GM19025 (cell line): ENCODE measurements at regions not wholly inside any gene's neighbourhood (a gene's known extent, or its start where the extent isn't known, plus 50 kb on each side); places are given as distances from the start of the nearest gene placed in this dataset.

Source experiments
- ATAC-seq: cut with Tn5 transposase; IDR thresholded peaks from one replicate; pipeline ENCODE4 v1.9.1; 2021; ENCODE audit warnings: mild to moderate bottlenecking, low read depth, moderate library complexity; ENCODE audit not compliant: unreplicated experiment

- no peak for ATAC-seq
These were observed 175.3 kb upstream of the STT3B start for GRCh38 chr3:31357451-31357850.

- ATAC-seq, result no peak
These were observed 174.2 kb upstream of the STT3B start for GRCh38 chr3:31358473-31359070.

DNA sequence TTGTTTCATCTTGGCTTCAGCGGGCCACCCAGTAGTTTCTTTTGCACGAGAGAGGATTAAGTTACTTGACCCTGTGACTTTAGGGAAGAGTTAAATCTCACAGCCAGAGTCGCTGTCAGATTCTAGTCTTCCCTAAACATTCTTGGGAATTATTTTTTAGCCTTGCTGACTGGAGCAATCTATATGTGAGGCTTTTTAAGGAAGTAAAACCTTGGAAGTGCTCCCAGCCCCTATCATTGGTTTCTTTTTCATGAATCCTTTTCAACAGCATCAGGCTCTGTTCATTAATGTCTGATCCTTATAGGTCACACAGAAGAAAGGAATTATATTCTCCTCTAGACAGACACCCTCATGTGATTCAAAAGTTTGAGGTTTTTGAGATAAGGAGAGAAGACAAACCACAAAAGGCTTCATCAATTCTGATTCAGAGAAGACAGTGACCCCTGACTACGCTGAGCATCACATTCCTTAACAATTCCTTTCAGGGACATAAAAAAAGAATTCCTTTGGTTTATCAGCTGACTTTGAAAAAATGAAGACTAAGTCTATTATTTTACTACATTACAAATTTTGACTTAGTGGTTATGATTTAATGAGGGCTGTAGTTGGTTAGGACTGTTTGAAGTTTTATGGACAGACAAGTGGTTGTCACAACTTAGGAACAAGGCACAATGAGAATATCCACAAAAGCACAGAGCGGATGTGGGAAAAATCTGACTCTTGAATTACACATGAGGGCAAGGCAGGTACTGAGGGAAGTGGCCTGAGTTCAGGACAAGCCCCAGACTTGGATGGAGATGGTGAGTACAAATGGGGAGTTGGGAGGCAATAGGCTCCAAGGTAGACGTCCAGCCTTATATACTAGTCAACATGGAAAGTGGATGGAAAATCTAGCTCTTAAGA, 171.1 kb upstream of the STT3B start:
- ATAC-seq, result no peak

DNA sequence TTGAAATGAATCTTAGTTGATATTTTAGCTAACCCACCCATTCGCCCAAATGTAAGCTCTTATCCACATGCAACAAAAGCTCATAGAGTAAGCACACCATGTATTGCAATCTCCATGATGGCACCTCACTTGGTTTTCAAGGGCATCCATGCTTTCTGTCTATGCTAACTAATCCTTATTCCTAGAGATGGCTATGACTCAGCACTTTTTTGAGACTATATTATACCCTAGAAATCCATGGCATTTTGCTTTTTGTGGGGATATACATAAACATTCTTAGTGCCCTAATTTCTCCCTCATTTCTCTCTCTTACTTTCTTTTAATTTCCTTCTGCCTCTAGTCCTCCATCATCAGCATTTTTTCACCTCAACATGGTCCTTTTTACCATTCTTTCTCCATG, 168.5 kb upstream of the STT3B start:
- ATAC-seq, result no peak

- ATAC-seq, result no peak
These were observed 168.0 kb upstream of the STT3B start for GRCh38 chr3:31364711-31365110.

GRCh38 chr3:31367518-31367917, 165.2 kb upstream of the STT3B start:
- no peak for ATAC-seq

DNA sequence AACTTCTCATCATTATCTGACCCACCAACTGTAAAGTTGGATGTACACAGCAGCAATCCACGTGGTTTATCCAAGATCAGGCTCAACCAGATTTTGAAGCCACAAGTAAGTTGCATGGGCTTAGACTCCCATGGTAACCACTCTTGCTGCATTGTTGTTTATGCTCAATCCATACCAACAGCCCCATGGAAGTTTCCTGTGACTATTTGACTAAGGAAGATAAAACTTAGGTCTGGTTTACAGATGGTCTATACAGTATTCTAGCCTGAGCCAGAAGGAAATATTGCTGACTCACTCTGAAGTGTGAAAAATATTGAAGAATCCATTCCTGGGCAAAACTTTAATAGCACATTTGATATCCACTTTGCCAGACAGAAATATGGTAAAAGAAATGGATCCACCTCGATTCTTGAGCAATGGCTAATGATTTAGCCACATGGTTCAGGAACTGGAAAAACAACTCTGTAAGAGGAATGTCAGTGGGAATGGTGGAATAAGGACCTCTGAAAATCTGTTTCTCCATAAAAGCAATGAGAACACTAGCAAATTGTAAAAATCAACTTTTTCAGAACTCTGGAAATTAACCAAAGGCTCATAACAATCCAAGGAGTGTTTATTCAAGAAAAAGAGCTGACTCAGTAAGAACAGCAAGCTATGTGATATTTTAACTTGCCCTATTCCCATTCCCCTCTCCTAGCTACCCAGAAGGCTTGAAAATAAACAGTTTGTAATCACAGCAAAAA, 162.9 kb upstream of the STT3B start:
- ATAC-seq, result no peak

DNA sequence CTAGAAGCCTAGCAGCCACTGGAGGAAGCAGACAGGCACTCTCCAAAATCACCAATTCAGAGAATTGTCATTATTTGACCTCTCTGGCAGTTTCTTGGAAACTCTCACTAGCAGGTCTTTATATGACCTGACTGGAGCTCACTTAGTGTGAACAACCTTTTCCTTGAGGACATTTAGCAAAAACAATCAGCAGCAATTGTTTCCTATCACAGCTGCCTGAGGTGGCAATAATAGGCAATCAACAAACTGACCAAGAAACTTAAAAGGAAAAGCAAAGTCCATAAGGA, 162.4 kb upstream of the STT3B start:
- ATAC-seq, result no peak

GRCh38 chr3:31370681-31371080, 162.0 kb upstream of the STT3B start:
- no peak for ATAC-seq

DNA sequence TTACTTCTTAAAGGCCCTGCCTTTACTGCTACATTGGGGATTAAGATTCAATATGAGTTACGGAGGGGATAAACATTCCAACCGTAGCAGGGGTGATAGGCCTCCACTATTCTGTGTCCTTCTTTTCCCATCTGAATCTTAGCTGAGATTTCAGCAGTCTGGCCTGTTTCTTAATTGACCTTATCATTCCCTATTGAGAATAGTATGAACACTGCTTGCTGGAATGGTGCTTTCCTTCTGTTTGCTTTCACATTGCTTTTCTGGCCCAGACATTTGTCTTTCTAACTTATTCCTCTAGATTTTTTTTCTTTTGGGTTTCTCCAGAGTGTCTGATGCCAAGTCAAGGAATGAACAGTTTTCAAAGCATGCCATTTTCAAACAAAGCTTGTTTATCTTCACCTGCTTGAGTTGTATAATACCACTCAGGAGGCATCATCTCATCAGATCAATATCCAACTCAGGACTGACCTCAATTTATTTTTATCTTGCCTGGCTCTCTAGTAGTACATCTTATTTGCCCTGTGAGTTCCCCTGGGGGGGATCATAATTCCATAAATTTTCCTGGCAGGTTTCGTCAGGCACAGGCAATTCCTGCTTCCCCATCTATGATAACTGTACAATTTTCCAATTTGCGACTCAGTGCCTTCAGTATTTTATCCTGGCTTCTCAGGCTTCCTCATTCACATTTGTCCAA, 161.1 kb upstream of the STT3B start:
- ATAC-seq, result no peak

- no peak for ATAC-seq
These were observed 159.0 kb upstream of the STT3B start for GRCh38 chr3:31373681-31374080.

- ATAC-seq, result no peak
These were observed 155.6 kb upstream of the STT3B start for GRCh38 chr3:31377045-31377642.

DNA sequence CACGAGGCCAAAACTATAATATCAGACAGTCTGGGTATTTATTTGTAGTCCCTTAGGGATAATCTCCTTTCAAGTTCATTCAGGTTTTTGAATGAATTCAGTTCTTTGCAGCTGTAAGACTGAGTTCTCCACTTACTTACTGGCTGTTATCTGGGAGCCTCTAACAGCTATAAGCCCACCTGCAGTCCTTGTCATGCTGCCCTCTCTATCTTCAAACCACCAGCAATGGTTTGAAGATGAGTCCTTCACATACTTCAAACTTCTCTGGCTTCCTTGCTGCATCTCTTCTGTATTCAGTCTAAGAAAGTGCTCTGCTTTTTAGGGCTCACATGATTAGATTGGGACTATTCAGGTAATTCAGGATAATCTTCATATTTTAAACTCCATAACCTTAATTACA, 154.5 kb upstream of the STT3B start:
- no peak for ATAC-seq

GRCh38 chr3:31379598-31379997, 153.1 kb upstream of the STT3B start:
- no peak for ATAC-seq

DNA sequence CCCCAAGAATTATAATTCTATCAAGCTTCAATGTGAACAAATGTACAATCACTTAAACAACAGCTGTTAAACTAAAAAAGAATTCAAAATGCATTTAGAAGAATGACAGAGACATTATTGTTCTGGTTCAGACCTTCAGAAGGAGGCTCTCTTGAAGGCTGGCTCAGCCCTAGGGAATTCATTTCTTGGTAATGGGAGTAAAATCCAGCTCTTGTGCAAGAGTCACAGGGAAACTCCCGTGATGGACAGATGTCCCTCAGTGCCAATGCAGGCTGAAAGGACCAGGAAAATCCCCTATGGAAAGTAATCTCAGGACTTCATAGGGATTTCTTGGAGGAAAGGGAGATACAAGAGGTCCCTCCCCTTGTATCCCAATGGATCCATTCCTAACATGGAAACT, 149.9 kb upstream of the STT3B start:
- no peak for ATAC-seq

DNA sequence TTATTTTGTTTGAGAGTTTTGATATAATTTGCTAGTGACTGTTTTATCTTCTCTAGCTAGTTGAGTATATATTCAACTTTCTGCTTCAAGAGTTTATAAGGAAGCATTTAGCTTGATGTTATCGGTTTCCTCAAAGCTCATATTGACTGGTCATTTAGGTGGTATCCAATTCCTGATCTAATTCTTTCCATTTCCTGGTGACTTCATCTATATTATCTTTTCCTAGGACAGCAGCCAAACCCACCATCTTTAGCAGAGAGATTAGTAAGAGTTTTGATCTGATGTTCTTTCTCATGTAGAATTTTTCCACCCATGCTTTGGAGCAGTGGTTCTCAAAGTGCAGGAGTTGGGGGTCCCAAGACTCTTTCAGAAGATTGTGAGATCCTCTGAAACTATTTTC, 148.6 kb upstream of the STT3B start:
- ATAC-seq, result no peak

DNA sequence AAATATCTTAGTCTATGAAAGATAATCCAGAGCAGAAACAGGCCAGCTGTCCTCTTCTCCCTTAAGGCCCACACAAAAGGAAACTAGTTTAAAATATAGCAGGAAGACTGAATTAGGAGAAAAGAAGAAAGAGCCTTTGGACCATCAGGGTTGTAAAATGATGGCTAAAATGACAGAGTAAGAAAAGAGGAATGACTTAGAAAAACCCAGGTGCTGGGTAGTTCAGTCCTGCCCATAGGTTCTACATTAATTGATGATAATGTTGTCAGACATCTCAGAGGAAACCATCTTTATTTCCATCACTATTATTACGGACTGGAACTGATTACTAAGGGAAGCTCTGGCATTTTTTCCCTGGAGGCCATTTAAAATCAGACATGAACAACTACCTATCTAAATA, 142.8 kb upstream of the STT3B start:
- no peak for ATAC-seq

DNA sequence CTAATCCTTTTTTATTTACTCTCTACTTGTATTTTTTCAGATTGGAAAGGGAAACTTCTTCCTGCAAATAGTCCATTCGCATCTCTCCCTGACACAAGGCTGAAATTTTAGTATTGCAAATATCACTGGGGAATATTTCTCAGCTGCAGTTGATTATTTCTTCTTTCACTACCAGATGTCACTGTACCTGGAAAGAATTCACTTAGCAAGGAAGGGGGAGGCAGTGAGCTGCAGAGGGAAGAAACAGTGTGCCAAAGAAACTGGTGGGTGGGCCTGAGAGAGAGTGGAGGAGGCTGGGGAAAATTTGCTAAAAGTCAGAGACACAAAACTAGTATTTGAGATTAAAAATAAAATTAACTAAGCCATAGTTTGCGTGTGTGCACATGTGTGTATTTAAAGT, 142.3 kb upstream of the STT3B start:
- no peak for ATAC-seq

GRCh38 chr3:31391150-31391549, 141.6 kb upstream of the STT3B start:
- no peak for ATAC-seq

DNA sequence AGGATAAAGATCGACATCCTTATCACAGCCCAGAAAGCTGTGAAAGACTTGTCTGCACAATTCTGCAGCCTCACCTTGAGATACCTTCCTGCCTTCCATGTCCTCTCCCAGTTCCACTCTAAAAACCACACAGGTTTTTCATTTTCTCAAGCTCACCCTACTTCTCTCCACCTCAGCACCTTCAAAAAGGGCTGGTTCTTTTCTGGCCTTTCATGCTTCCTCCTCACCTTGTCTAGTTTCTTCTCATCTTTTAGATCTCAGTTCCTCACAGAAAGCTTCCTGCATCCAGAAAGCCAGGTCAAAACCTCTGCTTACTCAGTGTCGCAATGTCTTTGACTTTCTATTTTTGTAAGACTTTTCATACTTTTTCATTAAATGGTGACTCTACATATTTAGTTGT, 140.2 kb upstream of the STT3B start:
- no peak for ATAC-seq

DNA sequence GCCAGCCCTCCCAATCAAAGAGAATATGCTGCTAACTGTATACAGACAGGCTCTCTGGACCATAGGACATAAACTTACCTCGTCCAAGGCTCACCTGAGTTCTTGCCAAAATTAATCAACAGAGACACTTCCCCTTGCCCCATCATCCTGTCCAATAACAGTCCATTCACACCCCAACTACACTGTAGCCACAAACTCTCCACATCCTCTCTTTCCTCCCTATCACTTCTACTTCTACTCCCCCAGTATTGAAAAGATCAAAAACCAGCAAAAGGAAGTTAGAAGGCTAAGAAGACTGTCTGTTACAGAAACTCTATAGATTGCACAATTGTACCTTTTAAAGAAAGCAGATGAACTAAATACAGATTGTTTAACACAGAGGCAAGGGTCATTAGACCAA, 133.5 kb upstream of the STT3B start:
- ATAC-seq, result no peak
